LNCAP (cell line): ENCODE measurements at regions not wholly inside any gene's neighbourhood (a gene's known extent, or its start where the extent isn't known, plus 50 kb on each side); places are given as distances from the start of the nearest gene placed in this dataset.

Experiments used
- TF ChIP-seq, protein P1 (sequence below): fragments of 450-650 bp; IDR thresholded peaks from 2 replicates; pipeline ENCODE4 v1.5.1; 2017; ENCODE audit warnings: mild to moderate bottlenecking

DNA sequence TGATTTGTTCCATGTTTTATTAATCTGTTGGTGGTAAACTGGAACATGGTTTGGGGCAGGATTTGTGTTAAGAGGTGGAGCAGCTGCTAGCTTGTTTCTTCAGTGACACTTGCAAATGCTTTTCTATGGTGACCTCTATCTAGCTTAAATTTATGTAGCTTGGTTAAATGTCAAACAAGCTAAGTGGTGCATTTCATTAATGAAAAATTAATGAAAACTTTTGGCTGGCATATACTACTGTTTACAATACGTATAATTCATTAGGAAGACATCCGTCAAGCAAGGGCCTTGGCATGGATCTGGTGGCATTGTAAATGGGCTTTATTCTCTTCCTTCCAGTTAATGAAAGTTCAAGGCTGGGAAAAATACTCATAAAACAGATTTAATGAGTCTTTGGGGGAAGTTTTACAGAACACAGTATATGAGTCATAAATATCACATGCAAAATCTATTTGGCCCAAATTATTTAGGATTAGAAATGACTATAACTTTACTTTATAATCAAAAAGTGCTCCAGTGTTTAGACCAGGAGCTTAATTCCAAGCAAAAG, 807.7 kb upstream of the SEL1L start:
- TF ChIP-seq, protein P1, sequence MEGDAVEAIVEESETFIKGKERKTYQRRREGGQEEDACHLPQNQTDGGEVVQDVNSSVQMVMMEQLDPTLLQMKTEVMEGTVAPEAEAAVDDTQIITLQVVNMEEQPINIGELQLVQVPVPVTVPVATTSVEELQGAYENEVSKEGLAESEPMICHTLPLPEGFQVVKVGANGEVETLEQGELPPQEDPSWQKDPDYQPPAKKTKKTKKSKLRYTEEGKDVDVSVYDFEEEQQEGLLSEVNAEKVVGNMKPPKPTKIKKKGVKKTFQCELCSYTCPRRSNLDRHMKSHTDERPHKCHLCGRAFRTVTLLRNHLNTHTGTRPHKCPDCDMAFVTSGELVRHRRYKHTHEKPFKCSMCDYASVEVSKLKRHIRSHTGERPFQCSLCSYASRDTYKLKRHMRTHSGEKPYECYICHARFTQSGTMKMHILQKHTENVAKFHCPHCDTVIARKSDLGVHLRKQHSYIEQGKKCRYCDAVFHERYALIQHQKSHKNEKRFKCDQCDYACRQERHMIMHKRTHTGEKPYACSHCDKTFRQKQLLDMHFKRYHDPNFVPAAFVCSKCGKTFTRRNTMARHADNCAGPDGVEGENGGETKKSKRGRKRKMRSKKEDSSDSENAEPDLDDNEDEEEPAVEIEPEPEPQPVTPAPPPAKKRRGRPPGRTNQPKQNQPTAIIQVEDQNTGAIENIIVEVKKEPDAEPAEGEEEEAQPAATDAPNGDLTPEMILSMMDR, result no peak

DNA sequence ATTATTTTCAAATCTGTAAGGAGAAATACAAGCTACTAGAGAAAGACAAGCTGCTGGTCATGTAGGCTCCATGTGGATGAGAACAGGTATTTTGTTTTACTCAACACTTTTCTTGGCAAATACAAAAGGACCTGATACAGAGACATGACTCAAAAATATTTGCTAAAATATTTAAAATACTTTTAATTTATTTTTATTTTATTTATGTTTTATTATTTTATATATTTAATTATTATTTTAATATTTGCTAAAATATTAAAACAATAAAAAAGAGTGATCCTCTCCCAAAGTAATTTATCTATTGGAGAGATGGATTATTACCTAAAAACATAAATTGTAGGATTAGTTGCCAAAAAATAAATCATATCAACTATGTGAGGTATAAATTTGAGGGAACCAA, 808.9 kb upstream of the SEL1L start:
- TF ChIP-seq, protein P1, result no peak

DNA sequence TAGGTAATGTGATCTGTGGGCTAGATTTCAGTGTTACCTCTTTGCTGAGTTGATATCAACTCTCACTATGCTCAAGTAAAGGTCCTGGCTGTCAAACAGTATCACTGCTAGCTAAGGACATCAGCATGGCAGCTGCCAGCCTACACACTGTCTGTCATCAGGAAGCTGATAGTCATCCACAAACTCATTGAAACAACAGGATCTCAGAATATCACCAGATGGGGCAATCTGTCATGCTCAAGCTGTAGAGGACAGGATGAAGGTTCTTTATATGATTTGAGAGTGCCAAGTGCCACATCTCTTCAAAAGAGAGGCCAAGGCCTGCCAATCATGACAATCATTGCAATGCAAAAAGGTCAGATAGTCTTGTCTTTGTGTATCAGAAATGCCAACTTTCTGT, 811.5 kb upstream of the SEL1L start:
- TF ChIP-seq, protein P1, result no peak

DNA sequence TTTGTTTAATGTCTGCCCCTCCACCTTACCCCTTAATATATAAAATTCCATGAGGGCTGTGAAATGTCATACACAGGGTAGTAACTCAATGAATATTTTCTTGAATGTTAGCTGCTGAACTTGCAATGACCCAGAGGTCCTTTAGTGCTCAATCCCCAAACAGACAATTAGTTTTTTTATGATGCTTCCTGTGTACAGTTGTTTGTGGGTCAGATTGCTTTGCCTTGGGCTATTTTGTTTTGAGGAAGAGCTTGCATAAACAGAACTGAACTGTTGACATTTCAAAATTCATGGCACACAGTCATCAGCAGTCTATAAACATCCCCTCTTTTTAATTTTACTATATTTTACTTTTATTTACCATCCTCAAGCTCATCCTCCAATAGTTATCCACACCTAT, 820.5 kb upstream of the SEL1L start:
- TF ChIP-seq, protein P1, result no peak

DNA sequence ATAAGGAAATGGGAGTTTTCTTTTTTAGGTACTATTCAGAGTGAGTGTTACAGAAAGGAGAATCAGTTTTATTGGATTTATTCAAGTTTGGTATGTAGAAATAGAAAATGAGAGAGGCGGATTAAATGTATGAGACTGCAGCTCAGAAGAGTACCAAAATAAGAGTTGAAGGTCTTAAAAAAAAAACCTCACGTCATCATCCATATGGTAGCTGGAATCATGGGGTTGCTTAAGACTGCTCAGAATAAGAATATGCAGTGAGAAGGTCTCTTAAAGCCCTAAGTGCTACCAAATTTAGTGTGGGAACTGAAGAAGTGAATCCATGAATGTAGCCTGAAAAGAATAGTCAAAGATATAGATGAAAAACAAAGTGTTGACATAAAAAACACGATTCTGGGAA, 825.5 kb upstream of the SEL1L start:
- TF ChIP-seq, protein P1, result no peak

DNA sequence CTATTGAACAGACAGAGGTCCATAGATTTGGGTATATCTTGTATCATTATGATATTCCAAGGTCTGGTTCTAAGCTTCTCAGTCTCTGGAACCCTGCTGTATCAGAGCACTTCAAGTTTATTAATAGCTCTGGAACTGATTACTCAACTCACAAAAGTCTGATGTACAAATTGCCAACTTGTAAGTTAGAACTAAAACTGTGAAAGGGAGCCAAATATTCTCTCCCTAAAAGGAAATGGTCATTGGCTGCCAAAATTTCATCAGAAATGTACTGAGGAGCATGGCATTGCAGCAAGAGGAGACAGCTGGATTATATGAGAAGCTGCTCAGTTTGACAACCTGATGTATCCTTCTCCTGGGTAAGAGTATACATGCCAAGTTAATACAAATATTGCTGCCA, 828.8 kb upstream of the SEL1L start:
- TF ChIP-seq, protein P1, result no peak

DNA sequence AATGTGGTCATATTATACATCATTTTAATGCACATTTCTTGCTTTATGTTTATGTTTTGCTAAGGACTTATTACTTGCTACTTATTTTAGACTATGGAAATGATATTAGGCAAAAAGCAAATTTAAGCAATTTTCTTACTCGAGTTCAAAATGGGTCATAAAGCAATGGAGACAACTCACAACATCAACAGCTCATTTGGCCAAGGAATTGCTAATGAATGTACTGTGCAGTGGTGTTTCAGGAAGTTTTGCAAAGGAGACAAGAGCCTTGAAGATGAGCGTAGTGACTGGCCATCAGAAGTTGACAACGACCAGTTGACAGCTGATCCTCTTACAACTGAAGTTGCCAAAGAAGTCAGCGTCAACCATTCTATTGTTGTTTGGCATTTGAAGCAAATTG, 831.8 kb upstream of the SEL1L start:
- TF ChIP-seq, protein P1, result no peak

DNA sequence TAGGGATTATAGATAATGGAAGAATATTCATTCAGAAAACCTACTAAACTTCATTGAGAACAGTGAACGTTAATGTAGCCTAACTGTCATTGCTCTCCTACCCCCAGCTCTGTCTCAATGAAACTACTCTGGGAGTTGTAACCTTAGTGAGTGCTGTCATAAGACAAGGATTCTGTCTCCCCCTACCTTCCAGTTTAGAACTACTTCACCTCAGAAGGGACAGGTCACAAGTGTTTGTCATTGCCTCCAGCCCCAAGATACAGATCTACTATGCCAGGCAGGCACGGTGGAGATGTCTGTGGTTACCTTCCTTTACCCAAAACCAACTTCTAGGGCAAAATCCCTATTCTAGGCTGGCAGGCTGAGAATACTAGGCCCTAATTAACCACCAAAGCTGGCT, 833.1 kb upstream of the SEL1L start:
- TF ChIP-seq, protein P1, result no peak
